Hepatocyte (in vitro differentiated cells): ENCODE measurements at regions not wholly inside any gene's neighbourhood (a gene's known extent, or its start where the extent isn't known, plus 50 kb on each side); places are given as distances from the start of the nearest gene placed in this dataset.

Source experiments
- CTCF ChIP-seq: fragments of 200-600 bp; sonication (generic); IDR thresholded peaks from 2 replicates; pipeline ENCODE4 v1.5.1; 2016; ENCODE audit warnings: antibody characterized with exemption, mild to moderate bottlenecking; ENCODE audit not compliant: poor library complexity
- EZH2 ChIP-seq: fragments of 200-600 bp; sonication (generic); IDR thresholded peaks from 2 replicates; pipeline ENCODE4 v1.6.1; 2016; ENCODE audit warnings: antibody characterized with exemption, mild to moderate bottlenecking, borderline replicate concordance
- EZH2phosphoT487 ChIP-seq: fragments of 200-600 bp; sonication (generic); IDR thresholded peaks from one replicate; pipeline ENCODE4 v1.6.1; 2018; ENCODE audit warnings: antibody characterized with exemption, mild to moderate bottlenecking, low read depth, moderate library complexity; ENCODE audit not compliant: unreplicated experiment, severe bottlenecking

- no peak for TF ChIP-seq EZH2phosphoT487
- TF ChIP-seq CTCF, result no peak
- no peak for TF ChIP-seq EZH2
Measured at GRCh38 chr4:23070848-23071570, 378.3 kb downstream of the GBA3 start.
